Uterus (tissue), 2 donors: ENCODE measurements at regions not wholly inside any gene's neighbourhood (a gene's known extent, or its start where the extent isn't known, plus 50 kb on each side); places are given as distances from the start of the nearest gene placed in this dataset.

ENCODE experiments used
- CTCF ChIP-seq, 4 experiments: fragments of 200-600 bp in 2 of 4; fragments of 450-650 bp in 2 of 4; sonication (generic) in 2 of 4; IDR thresholded peaks; one replicate each; pipeline ENCODE4 v1.5.1; 2016 to 2019; ENCODE audit warnings: antibody characterized with exemption in 4 of 4, mild to moderate bottlenecking in 2 of 4, moderate library complexity in 1 of 4
- POLR2A ChIP-seq, 2 donors: fragments of 450-650 bp; IDR thresholded peaks; one replicate each; pipeline ENCODE4 v1.6.1; 2016; ENCODE audit warnings: antibody characterized with exemption in 2 of 2, mild to moderate bottlenecking in 1 of 2, moderate library complexity in 1 of 2

GRCh38 chr1:29413661-29414060 is 177.3 kb downstream of the PTPRU start:
- TF ChIP-seq POLR2A (IDR thresholded peaks at IDR 0.05) (no peak), CTCF (IDR thresholded peaks at IDR 0.05) (no peak)
